ENCODE measurements at regions not wholly inside any gene's neighbourhood (a gene's known extent, or its start where the extent isn't known, plus 50 kb on each side); places are given as distances from the start of the nearest gene placed in this dataset.

- in situ Hi-C loops (cut with MboI; ENCODE audit: low pct_ligation_motif_present in 1 of 4, low pct_unique_long_range_greater_than_20kb in 1 of 4, low sequenced_read_pairs in 3 of 4) = no loop called here
- 84% methylated on average over 4 of the region's 4 CpGs; no CpG with 5 or more reads in 1 of the 2 donors for WGBS, 2 donors (ENCODE audit: low coverage in 1 of 2)
Measured at GRCh38 chr2:238606311-238606710, 179.6 kb downstream of the ASB1 start.

GRCh38 chr2:238613610-238614009 is 186.9 kb downstream of the ASB1 start:
- H3K4me3 ChIP-seq = no peak overlapping the region
- in situ Hi-C loops (cut with MboI; ENCODE audit: low pct_ligation_motif_present in 1 of 4, low pct_unique_long_range_greater_than_20kb in 1 of 4, low sequenced_read_pairs in 3 of 4) (no loop called here), intact Hi-C loops (cut with DNase I; ENCODE audit: low total_unique reads) (no loop called here)
- WGBS, 2 donors (ENCODE audit: low coverage in 1 of 2) = 72 to 83% methylated on average over 3 to 5 of the region's 5 CpGs
- no peaks in the 10 kb centered on the region for H3K27me3 ChIP-seq
- TF ChIP-seq EP300 (IDR thresholded peaks at IDR 0.05; ENCODE audit: low read depth) (no peak), POLR2AphosphoS5 (IDR thresholded peaks at IDR 0.05) (no peak), CTCF (IDR thresholded peaks at IDR 0.05) (no peak), POLR2A (IDR thresholded peaks at IDR 0.05) (no peak)
- no peaks in the 10 kb centered on the region for H3K9me3 ChIP-seq
- DNase-seq = no peak
- no peaks in the 10 kb centered on the region for H3K36me3 ChIP-seq
- no peaks in the 10 kb centered on the region for H3K4me1 ChIP-seq
- no peak overlapping the region for H3K27ac ChIP-seq

More at GRCh38 chr2:238606311-238606710, 179.6 kb downstream of the ASB1 start:
- H3K36me3 ChIP-seq = no peaks in the 10 kb centered on the region
- H3K4me3 ChIP-seq = no peak overlapping the region
- peaks cover 0 to 3% of the 10 kb centered on the region in 2 donors for H3K9me3 ChIP-seq
- peaks cover 0 to 3% (median under 1%) of the 10 kb centered on the region in 4 donors for H3K4me1 ChIP-seq
- intact Hi-C loops (cut with DNase I; ENCODE audit: low total_unique reads) = no loop called here
- DNase-seq = no peak
- H3K27ac ChIP-seq = no peak overlapping the region
- TF ChIP-seq EP300 (IDR thresholded peaks at IDR 0.05; ENCODE audit: low read depth) = no peak
- no peak for TF ChIP-seq POLR2A (IDR thresholded peaks at IDR 0.05)
- TF ChIP-seq CTCF (IDR thresholded peaks at IDR 0.05) = no peak
- TF ChIP-seq POLR2AphosphoS5 (IDR thresholded peaks at IDR 0.05) = no peak
- H3K27me3 ChIP-seq = peaks cover 4% of the 10 kb centered on the region

- in situ Hi-C loops (cut with MboI; ENCODE audit: low pct_ligation_motif_present in 1 of 4, low pct_unique_long_range_greater_than_20kb in 1 of 4, low sequenced_read_pairs in 3 of 4) (no loop called here), intact Hi-C loops (cut with DNase I; ENCODE audit: low total_unique reads) (no loop called here)
- Histone ChIP-seq H3K4me1 (no peaks in the 10 kb centered on the region), H3K27me3 (no peaks in the 10 kb centered on the region), H3K9me3 (no peaks in the 10 kb centered on the region), H3K36me3 (no peaks in the 10 kb centered on the region), H3K27ac (no peak overlapping the region), H3K4me3 (no peak overlapping the region)
- DNase-seq = no peak
- TF ChIP-seq EP300 (IDR thresholded peaks at IDR 0.05; ENCODE audit: low read depth) = no peak
- TF ChIP-seq POLR2A (IDR thresholded peaks at IDR 0.05) = no peak
- TF ChIP-seq CTCF (IDR thresholded peaks at IDR 0.05) = no peak
- no peak for TF ChIP-seq POLR2AphosphoS5 (IDR thresholded peaks at IDR 0.05)
Measured at GRCh38 chr2:238614376-238614775, 187.6 kb downstream of the ASB1 start.

GRCh38 chr2:238615187-238615586 is 188.5 kb downstream of the ASB1 start:
- no peaks in the 10 kb centered on the region for H3K9me3 ChIP-seq
- no peak for TF ChIP-seq EP300 (IDR thresholded peaks at IDR 0.05; ENCODE audit: low read depth)
- no peak for TF ChIP-seq POLR2AphosphoS5 (IDR thresholded peaks at IDR 0.05)
- TF ChIP-seq CTCF (IDR thresholded peaks at IDR 0.05) = no peak
- no peak for TF ChIP-seq POLR2A (IDR thresholded peaks at IDR 0.05)

More at GRCh38 chr2:238615187-238615586, 188.5 kb downstream of the ASB1 start:
- in situ Hi-C loops (cut with MboI; ENCODE audit: low pct_ligation_motif_present in 1 of 4, low pct_unique_long_range_greater_than_20kb in 1 of 4, low sequenced_read_pairs in 3 of 4) (no loop called here), intact Hi-C loops (cut with DNase I; ENCODE audit: low total_unique reads) (no loop called here)
- no peak overlapping the region for H3K27ac ChIP-seq
- H3K36me3 ChIP-seq = no peaks in the 10 kb centered on the region
- WGBS, 2 donors (ENCODE audit: low coverage in 1 of 2) = 83% methylated on average over 4 of the region's 5 CpGs; no CpG with 5 or more reads in 1 of the 2 donors
- DNase-seq = no peak
- no peaks in the 10 kb centered on the region for H3K27me3 ChIP-seq
- no peaks in the 10 kb centered on the region for H3K4me1 ChIP-seq
- no peak overlapping the region for H3K4me3 ChIP-seq

Data from transverse colon (tissue), 4 donors.